ENCODE measurements at regions not wholly inside any gene's neighbourhood (a gene's known extent, or its start where the extent isn't known, plus 50 kb on each side); places are given as distances from the start of the nearest gene placed in this dataset.

GRCh38 chr12:105986779-105987684 is 151.7 kb downstream of the NUAK1 start (continued):
- TF ChIP-seq ZSCAN12 (CRISPR knock-in tag; IDR thresholded peaks at IDR 0.05) (no peak), ESRRA (CRISPR knock-in tag; IDR thresholded peaks at IDR 0.05; ENCODE audit: low read depth) (no peak), SRSF1 (optimal IDR thresholded peaks at IDR 0.05; ENCODE audit: low read depth, low read length) (no peak), NCOA2 (CRISPR knock-in tag; IDR thresholded peaks at IDR 0.05) (no peak), SMARCE1 (IDR thresholded peaks at IDR 0.05; ENCODE audit: borderline replicate concordance) (no peak), KLF11 (CRISPR knock-in tag; IDR thresholded peaks at IDR 0.05) (no peak), SOX13 (IDR thresholded peaks at IDR 0.05) (no peak), SOX13 (CRISPR knock-in tag; conservative IDR thresholded peaks at IDR 0.05 in 1 of 2, IDR thresholded peaks at IDR 0.05 in 1 of 2) (no peak), TBP (CRISPR knock-in tag; IDR thresholded peaks at IDR 0.05) (no peak), DNMT1 (CRISPR knock-in tag; IDR thresholded peaks at IDR 0.05) (no peak)
- TF ChIP-seq, protein P1, sequence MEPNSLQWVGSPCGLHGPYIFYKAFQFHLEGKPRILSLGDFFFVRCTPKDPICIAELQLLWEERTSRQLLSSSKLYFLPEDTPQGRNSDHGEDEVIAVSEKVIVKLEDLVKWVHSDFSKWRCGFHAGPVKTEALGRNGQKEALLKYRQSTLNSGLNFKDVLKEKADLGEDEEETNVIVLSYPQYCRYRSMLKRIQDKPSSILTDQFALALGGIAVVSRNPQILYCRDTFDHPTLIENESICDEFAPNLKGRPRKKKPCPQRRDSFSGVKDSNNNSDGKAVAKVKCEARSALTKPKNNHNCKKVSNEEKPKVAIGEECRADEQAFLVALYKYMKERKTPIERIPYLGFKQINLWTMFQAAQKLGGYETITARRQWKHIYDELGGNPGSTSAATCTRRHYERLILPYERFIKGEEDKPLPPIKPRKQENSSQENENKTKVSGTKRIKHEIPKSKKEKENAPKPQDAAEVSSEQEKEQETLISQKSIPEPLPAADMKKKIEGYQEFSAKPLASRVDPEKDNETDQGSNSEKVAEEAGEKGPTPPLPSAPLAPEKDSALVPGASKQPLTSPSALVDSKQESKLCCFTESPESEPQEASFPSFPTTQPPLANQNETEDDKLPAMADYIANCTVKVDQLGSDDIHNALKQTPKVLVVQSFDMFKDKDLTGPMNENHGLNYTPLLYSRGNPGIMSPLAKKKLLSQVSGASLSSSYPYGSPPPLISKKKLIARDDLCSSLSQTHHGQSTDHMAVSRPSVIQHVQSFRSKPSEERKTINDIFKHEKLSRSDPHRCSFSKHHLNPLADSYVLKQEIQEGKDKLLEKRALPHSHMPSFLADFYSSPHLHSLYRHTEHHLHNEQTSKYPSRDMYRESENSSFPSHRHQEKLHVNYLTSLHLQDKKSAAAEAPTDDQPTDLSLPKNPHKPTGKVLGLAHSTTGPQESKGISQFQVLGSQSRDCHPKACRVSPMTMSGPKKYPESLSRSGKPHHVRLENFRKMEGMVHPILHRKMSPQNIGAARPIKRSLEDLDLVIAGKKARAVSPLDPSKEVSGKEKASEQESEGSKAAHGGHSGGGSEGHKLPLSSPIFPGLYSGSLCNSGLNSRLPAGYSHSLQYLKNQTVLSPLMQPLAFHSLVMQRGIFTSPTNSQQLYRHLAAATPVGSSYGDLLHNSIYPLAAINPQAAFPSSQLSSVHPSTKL (CRISPR knock-in tag; IDR thresholded peaks at IDR 0.05), result no peak
